Epithelial cell of esophagus (primary cell): ENCODE measurements at regions not wholly inside any gene's neighbourhood (a gene's known extent, or its start where the extent isn't known, plus 50 kb on each side); places are given as distances from the start of the nearest gene placed in this dataset.
A peak's percentile ranks its signal among the peaks of the same experiment; 100 is the strongest.

ENCODE experiments used
- DNase-seq: peaks from one replicate; pipeline ENCODE4 v3.0.0; 2010; ENCODE audit warnings: low read depth
- H3K4me3 ChIP-seq: 2 replicates; pipeline ENCODE4 v1.5.1; 2011; ENCODE audit warnings: mild to moderate bottlenecking, low read length, control low read depth
- TF ChIP-seq, protein P1 (sequence below): IDR thresholded peaks from 2 replicates; pipeline ENCODE4 v1.5.1; 2011; ENCODE audit warnings: low read depth, mild to moderate bottlenecking, low read length, control low read depth, inconsistent platforms; ENCODE audit not compliant: insufficient read depth; ENCODE audit errors: missing control alignments

DNA sequence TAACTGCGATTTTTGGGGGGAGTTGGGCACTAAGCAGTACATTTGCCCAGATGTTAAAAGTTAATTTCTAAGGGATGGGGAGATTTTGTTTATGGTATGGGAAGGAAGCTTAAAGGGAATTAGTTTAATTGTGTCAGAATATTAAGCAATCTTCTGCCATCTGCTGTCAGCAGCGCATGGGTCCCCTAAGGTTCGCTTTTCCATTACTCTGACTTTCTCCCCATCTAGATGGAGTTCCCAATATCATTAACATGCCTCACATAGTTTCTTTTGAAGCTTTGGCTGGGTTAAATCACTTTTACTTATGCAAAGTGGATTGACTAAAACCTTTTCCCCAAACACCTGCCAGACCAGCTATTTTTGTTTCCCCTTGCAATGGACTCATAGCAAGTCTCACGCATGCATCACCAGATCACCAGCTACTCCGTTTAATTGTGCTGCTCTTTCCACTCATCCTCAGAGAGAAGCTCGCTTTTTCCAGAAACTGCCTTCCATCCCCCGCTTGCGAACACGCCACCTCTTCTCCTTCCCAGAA is 172.7 kb downstream of the FAT3 start:
- TF ChIP-seq, protein P1, sequence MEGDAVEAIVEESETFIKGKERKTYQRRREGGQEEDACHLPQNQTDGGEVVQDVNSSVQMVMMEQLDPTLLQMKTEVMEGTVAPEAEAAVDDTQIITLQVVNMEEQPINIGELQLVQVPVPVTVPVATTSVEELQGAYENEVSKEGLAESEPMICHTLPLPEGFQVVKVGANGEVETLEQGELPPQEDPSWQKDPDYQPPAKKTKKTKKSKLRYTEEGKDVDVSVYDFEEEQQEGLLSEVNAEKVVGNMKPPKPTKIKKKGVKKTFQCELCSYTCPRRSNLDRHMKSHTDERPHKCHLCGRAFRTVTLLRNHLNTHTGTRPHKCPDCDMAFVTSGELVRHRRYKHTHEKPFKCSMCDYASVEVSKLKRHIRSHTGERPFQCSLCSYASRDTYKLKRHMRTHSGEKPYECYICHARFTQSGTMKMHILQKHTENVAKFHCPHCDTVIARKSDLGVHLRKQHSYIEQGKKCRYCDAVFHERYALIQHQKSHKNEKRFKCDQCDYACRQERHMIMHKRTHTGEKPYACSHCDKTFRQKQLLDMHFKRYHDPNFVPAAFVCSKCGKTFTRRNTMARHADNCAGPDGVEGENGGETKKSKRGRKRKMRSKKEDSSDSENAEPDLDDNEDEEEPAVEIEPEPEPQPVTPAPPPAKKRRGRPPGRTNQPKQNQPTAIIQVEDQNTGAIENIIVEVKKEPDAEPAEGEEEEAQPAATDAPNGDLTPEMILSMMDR, result no peak
- DNase-seq, result no peak
- no peak overlapping the region for H3K4me3 ChIP-seq

DNA sequence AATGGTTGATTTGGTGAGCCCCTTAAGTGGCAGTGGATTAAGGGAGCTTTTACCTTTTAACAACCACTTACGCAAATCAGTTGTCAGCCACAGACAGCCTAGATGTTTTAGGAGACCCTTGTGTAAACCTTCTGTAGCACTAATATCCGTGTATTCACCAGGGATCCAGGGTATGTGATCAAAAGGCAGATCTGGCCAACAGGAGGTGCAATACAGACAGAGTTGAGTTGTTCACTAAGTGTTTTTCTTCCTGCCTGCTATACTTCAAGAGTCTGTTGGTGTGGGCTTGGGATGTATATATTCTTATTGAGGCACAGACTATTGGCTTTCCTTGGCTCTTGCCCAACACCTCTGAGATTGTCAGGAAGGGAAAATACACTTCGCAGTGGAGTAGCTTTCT is 175.1 kb downstream of the FAT3 start:
- DNase-seq, result peak; percentile 8
- H3K4me3 ChIP-seq, result no peak overlapping the region
- TF ChIP-seq, protein P1, result no peak

DNA sequence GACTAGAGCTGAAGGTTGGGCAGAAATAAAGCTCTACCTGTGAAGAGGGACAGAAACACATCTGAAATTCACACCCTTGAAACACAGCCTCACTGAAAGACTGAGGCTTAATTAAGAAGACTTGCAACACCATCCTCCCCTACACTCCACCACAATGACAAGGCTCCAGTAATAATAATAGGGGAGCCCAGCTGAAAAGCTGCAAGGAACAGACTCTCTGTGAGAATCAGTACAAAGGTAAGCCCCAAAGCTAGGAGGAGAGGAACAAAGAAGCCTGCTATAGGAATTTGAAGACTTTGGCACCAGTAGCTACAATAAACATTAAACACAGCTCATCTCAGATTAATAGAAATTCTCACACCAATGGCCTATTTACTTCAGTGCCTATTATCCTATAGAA is 176.9 kb downstream of the FAT3 start:
- DNase-seq, result no peak
- no peak overlapping the region for H3K4me3 ChIP-seq
- TF ChIP-seq, protein P1, result no peak

DNA sequence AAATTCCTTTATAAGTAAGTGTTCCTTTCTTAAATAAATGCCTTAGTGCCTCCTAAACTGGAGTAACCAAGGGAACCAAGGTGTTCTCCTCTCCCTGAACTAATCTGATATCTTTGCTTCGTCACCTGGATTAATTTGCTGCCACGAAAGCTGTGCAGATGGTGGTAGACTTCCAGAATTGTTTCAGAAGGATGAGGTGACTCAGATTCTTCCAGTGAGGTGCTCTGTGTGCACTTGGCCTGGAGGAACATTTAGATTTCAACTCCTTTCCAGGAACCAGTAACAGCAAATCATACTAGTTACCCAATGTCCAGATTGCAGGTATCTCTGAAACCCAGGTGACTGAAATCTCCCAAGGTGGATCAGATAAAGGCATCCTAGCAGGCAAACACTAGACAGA is 181.9 kb downstream of the FAT3 start:
- TF ChIP-seq, protein P1, result no peak
- DNase-seq, result peak; percentile 30
- no peak overlapping the region for H3K4me3 ChIP-seq

DNA sequence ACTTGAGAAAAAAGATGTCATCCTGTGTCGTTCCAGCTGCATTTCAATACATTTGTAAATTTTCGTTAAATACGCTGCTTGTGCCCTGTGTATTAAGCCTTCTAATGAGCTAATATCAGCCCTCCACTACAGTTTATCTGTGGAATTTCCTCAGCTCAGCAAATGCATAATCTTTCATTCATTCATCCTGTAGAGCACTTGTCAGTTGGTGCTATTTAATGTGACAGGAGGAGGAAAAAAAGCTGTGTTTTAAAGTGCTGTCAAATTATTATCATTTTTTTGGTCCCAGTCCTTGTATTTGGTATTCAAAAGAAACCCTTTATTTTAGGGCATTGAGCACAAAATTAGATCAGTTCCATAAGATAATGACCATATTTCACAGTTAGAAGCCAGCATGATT is 184.7 kb downstream of the FAT3 start:
- H3K4me3 ChIP-seq, result no peak overlapping the region
- no peak for DNase-seq
- TF ChIP-seq, protein P1, result no peak

DNA sequence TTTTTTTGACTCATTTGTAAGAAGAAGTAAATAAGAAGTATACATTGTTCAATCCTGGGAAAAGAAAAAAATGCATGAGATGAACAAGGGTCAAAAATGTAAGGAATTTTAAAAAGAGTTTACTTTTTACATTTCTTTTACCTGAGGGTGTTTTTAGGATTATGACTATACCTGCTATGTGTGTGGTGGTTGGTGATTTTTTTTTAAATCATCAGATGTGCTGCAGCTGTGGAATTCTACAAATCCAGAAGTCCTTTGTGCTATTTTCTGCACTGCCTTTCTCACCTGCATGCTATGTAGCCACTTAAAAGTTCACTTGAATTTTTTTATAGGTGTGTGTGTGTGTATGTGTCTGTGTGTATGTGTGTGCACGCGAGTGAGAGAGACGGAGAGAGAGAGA is 185.3 kb downstream of the FAT3 start:
- no peak overlapping the region for H3K4me3 ChIP-seq
- TF ChIP-seq, protein P1, result no peak
- no peak for DNase-seq

DNA sequence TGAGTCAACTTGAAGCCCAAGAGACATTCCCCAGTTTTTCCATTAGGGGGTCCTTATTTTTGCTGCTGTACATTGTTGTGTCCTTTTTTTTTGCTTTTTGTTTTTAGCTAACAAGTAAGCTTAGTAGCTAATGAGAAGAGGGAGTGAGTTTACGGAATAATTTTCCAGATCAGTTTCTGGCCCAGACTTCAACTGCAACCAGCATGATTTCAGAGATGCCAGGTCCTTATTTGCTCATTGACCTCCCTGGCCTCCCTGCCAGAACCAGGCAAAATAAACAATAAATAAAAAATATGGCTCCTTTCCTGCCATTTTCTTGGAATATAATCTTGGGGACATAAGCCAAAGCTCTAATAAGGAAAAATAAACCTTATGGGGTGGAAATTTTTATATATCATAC is 185.9 kb downstream of the FAT3 start:
- TF ChIP-seq, protein P1, result no peak
- no peak overlapping the region for H3K4me3 ChIP-seq
- no peak for DNase-seq
